HG03097 (cell line): ENCODE measurements at regions not wholly inside any gene's neighbourhood (a gene's known extent, or its start where the extent isn't known, plus 50 kb on each side); places are given as distances from the start of the nearest gene placed in this dataset.
"Not testable (repeated sequence)": the region's sequence is repeated elsewhere in the genome, so short reads cannot be mapped to it uniquely, and the experiment has no call there.

ENCODE experiments used
- ATAC-seq: cut with Tn5 transposase; IDR thresholded peaks from one replicate; pipeline ENCODE4 v1.9.1; 2021; ENCODE audit not compliant: unreplicated experiment, low FRiP score

GRCh38 chr3:5899014-5899761, 711.7 kb downstream of the EDEM1 start:
- no peak for ATAC-seq

GRCh38 chr3:5917932-5918331, 730.4 kb downstream of the EDEM1 start:
- no peak for ATAC-seq

GRCh38 chr3:5918626-5919025, 731.1 kb downstream of the EDEM1 start:
- ATAC-seq, result no peak

GRCh38 chr3:5929027-5929426, 741.5 kb downstream of the EDEM1 start:
- no peak for ATAC-seq

- ATAC-seq, result not testable (repeated sequence)
These were observed 756.6 kb downstream of the EDEM1 start for GRCh38 chr3:5944061-5944460.

GRCh38 chr3:5948084-5948483, 760.6 kb downstream of the EDEM1 start:
- no peak for ATAC-seq

- ATAC-seq, result no peak
These were observed 763.5 kb downstream of the EDEM1 start for GRCh38 chr3:5951026-5951425.

- ATAC-seq, result no peak
These were observed 785.1 kb downstream of the EDEM1 start for GRCh38 chr3:5972586-5972985.

- no peak for ATAC-seq
These were observed 787.3 kb downstream of the EDEM1 start for GRCh38 chr3:5974630-5975322.

GRCh38 chr3:5977331-5977730, 789.8 kb downstream of the EDEM1 start:
- no peak for ATAC-seq

- ATAC-seq, result no peak
These were observed 793.0 kb downstream of the EDEM1 start for GRCh38 chr3:5980475-5980874.

- no peak for ATAC-seq
These were observed 807.1 kb downstream of the EDEM1 start for GRCh38 chr3:5994651-5995050.

- no peak for ATAC-seq
These were observed 830.9 kb downstream of the EDEM1 start for GRCh38 chr3:6018456-6018855.

GRCh38 chr3:6022621-6023020, 835.1 kb downstream of the EDEM1 start:
- no peak for ATAC-seq

- ATAC-seq, result no peak
These were observed 835.9 kb upstream of the GRM7 start for GRCh38 chr3:6025032-6025431.

GRCh38 chr3:6030648-6031047, 830.3 kb upstream of the GRM7 start:
- ATAC-seq, result not testable (repeated sequence)

- no peak for ATAC-seq
These were observed 825.3 kb upstream of the GRM7 start for GRCh38 chr3:6035626-6036025.

- no peak for ATAC-seq
These were observed 820.9 kb upstream of the GRM7 start for GRCh38 chr3:6039971-6040370.

GRCh38 chr3:6041894-6042293, 819.0 kb upstream of the GRM7 start:
- ATAC-seq, result no peak

GRCh38 chr3:6047016-6047415, 813.9 kb upstream of the GRM7 start:
- ATAC-seq, result no peak

GRCh38 chr3:6060251-6060650, 800.7 kb upstream of the GRM7 start:
- ATAC-seq, result no peak
